HG03159 (cell line): ENCODE measurements at regions not wholly inside any gene's neighbourhood (a gene's known extent, or its start where the extent isn't known, plus 50 kb on each side); places are given as distances from the start of the nearest gene placed in this dataset.

Experiments used
- ATAC-seq: cut with Tn5 transposase; IDR thresholded peaks from one replicate; pipeline ENCODE4 v1.9.1; 2021; ENCODE audit warnings: mild to moderate bottlenecking, moderate library complexity; ENCODE audit not compliant: unreplicated experiment

GRCh38 chr6:139863964-139864363 lies 489.5 kb upstream of the CITED2 start:
- peak; percentile 62 for ATAC-seq

DNA sequence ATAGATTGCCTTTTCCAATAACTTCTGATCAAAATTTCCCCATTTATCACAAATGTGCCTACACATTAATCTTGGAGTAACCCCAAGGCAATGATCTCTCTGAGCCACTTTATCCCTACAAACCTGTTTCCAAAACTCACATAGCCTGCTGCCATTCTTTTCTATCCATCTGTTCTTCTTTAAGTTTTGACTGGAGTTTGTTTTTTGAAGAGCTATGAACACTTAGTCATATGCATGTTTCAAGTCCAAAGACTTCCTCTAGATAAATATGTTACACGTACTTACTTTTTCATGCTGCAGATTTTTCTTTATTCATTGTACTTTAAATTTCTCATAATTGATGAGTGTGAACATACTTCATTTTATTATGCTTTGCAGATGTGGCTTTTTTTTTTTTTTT lies 488.9 kb upstream of the CITED2 start:
- no peak for ATAC-seq

GRCh38 chr6:139862311-139862710 lies 487.9 kb upstream of the CITED2 start:
- ATAC-seq: no peak

- no peak for ATAC-seq
Observed at GRCh38 chr6:139860203-139860602, 485.8 kb upstream of the CITED2 start.

DNA sequence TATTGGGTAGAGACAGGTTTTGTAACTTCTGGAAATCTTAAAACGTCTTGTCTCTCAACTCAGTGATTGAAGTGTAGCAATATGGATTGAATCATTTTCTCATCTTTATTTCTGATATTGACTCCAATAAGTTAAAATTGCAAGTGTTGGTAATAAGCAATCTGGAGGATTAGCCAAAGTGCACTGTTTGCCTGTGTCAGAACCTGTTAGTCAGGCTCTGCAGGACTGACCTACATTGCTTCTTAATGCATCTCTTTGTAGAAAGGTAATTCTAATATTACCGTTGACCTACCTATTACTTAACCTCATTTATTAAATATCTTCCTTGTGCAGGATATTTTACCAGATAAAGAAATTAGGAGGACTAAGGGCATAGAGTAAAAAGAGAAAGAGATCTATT lies 484.0 kb upstream of the CITED2 start:
- no peak for ATAC-seq

DNA sequence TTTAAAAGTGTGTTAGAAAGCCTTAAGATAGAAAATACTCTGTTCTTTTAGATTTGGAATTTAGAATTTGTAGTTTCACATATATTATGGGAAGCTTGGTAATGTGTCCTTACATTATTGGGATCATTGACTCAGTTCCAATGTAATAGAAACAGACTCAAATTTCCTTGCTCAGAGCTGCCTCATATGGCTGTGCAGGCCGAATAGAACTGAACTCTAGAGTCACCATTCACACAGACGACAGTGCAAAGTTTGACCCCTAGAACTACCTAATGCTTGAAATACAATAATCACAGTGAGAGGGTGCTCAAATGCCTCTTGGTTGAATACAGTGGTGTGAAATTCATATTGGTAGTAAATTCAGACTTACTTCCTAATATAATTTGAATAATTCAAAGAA lies 482.7 kb upstream of the CITED2 start:
- no peak for ATAC-seq

DNA sequence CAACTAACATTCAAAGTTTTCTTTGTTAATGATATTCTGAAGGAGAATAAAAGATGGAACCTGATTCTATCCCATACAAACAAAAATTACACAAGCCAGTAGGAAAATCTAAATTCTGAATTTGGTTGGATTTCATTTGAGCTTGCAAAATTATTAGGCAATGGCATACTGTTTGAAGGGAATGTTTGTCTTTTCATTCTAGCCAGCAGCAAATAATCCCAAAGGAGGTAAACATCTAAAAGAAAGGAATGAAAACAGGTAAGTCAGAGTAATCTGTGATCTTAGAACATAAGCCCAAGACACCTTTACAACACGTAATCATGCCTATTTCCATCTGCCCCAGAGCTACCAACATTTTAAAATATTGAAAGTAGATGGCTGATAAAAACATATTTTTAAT lies 482.1 kb upstream of the CITED2 start:
- ATAC-seq: no peak

- no peak for ATAC-seq
Observed at GRCh38 chr6:139855671-139856311, 481.3 kb upstream of the CITED2 start.

DNA sequence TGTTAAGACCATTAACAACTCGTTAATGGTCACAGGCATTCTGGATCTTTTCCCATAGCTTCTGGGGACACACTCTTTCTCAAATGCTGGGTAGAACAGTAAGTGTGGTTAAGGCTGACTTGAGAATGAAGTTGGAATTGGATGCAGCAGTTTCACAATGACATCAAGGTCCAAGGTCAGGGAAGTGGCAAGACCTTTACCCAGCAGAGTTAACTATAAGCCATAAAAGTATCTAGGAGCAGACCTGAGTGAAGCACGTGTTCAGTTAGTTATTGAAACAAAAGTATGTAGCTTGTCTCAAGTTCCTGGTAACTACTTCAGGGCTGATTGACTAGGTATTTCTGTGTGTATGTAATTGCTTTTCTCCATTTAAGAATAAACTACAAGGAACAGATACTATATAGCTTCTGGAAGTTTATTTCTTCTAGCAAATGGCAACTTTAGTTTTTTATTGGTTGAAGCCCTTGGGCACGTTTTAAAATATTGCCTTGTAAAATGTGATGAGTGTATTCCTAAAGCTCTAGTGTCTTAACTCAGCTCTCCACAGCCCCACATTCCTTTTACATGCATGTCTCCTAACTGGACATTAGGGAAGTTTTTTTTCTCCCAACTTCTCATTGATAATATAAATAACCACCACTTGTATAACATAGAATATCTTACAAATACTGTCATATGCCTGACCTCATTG lies 479.0 kb upstream of the CITED2 start:
- no peak for ATAC-seq

GRCh38 chr6:139852488-139853140 lies 478.2 kb upstream of the CITED2 start:
- ATAC-seq: no peak

DNA sequence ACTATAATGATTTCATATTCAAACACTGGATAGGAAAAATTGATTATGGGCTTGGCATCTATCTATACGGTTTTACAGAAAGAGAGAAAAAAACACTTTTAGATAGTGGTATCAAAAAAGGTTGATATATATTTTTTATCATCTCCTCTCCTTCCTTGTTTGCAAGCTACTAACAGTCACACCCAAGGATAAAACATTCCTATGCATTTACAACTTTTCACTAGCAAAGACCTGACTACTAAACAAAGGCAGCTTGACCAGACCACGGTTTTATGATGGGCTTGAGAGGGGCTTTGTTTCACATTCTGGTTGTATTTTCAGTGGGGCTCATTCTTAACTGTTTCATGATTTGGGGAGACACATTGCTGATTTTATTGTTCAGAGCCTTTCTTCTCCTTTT lies 477.6 kb upstream of the CITED2 start:
- no peak for ATAC-seq

DNA sequence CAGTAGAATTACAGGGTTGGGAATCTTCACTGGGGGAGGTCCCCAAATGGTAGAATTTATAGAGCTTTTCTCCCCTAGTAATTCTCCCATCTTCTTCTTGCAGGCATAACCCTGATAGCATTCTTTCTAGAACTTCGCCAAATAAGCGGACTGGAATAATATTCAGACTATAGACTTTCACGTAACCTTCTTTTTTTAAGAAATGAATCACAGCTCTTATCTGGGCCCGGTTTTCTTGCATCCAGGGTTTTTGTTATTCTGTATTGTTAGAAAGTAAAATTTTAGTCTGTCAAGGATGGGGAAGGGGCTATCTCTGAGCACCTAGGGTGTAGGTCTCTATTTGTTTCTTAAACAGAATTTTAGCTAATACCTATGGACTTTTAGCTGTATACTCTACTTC lies 476.8 kb upstream of the CITED2 start:
- no peak for ATAC-seq

- ATAC-seq: no peak
Observed at GRCh38 chr6:139850512-139850911, 476.1 kb upstream of the CITED2 start.

- peak; percentile 4 for ATAC-seq
Observed at GRCh38 chr6:139847457-139847813, 473.0 kb upstream of the CITED2 start.

- ATAC-seq: peak; percentile 62
Observed at GRCh38 chr6:139846538-139847456, 472.3 kb upstream of the CITED2 start.

DNA sequence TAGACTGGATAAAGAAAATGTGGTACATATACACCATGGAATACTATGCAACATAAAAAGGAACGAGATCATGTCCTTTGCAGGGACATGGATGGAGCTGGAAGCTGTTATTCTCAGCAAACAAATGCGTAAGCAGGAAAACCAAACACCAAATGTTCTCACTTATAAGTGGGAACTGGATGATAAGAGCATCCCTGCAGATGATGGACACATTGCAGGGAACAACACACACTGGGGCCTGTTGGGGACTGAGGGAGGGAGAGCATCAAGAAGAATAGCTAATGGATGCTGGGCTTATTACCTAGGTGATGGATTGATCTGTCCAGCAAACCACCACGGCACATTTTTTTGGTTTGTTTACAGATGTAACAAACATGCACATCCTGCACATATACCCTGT lies 470.5 kb upstream of the CITED2 start:
- no peak for ATAC-seq

GRCh38 chr6:139841794-139842215 lies 467.4 kb upstream of the CITED2 start:
- ATAC-seq: peak; percentile 84

DNA sequence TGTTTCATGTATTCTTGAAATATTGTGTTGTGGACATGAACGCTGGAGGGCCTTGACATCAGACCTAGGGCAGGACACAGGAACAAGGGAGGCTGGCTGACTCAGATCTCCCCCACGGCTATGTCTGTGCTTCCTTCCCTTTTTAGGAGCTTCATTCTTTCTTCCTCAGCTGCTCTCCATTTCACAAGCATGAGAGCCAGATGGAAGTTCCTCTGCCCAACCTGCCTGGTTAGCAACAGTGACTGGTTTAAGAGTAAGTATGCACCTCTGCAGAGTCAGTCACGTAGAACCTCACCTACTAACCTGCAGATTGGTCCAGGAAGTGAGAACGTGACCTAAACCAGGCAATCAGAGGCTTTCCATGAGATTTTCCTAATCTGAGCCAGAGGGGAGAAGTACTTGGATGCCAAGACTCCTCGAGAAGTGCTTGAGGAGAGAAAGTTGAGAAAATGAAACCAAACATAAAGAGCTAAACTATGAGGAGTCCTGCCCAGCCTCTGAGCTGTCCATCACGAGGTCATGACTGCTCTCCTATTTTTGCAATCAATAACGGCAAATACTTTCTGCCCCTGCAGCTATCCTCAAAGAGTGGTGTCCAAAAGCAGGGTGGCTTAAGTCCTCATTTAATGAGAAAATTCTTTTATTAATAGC lies 465.2 kb upstream of the CITED2 start:
- ATAC-seq: no peak

- ATAC-seq: no peak
Observed at GRCh38 chr6:139834232-139834631, 459.8 kb upstream of the CITED2 start.

GRCh38 chr6:139833592-139833991 lies 459.1 kb upstream of the CITED2 start:
- no peak for ATAC-seq
